GM18508 (cell line): ENCODE measurements at regions not wholly inside any gene's neighbourhood (a gene's known extent, or its start where the extent isn't known, plus 50 kb on each side); places are given as distances from the start of the nearest gene placed in this dataset.
"Not testable (repeated sequence)": the region's sequence is repeated elsewhere in the genome, so short reads cannot be mapped to it uniquely, and the experiment has no call there.

Experiments
- ATAC-seq: cut with Tn5 transposase; IDR thresholded peaks from one replicate; pipeline ENCODE4 v1.9.1; 2021; ENCODE audit warnings: moderate number of reproducible peaks; ENCODE audit not compliant: insufficient read depth, unreplicated experiment

GRCh38 chr2:48209214-48209885 lies 105.1 kb upstream of the FOXN2 start:
- no peak for ATAC-seq

GRCh38 chr2:48210189-48210588 lies 104.3 kb upstream of the FOXN2 start:
- no peak for ATAC-seq

GRCh38 chr2:48213646-48214045 lies 100.8 kb upstream of the FOXN2 start:
- no peak for ATAC-seq

GRCh38 chr2:48218169-48218568 lies 96.3 kb upstream of the FOXN2 start:
- ATAC-seq, result no peak

GRCh38 chr2:48219234-48219554 lies 95.3 kb upstream of the FOXN2 start:
- ATAC-seq, result no peak

GRCh38 chr2:48219555-48220436 lies 94.7 kb upstream of the FOXN2 start:
- ATAC-seq, result no peak

GRCh38 chr2:48220501-48220900 lies 94.0 kb upstream of the FOXN2 start:
- no peak for ATAC-seq

GRCh38 chr2:48221846-48222516 lies 92.5 kb upstream of the FOXN2 start:
- no peak for ATAC-seq

- ATAC-seq, result peak; percentile 55
These were observed 86.7 kb upstream of the FOXN2 start for GRCh38 chr2:48227617-48228344.

GRCh38 chr2:48228345-48228684 lies 86.2 kb upstream of the FOXN2 start:
- no peak for ATAC-seq

GRCh38 chr2:48229063-48229462 lies 85.4 kb upstream of the FOXN2 start:
- no peak for ATAC-seq

- ATAC-seq, result no peak
These were observed 83.6 kb upstream of the FOXN2 start for GRCh38 chr2:48230834-48231233.

- ATAC-seq, result no peak
These were observed 82.1 kb upstream of the FOXN2 start for GRCh38 chr2:48232351-48232750.

- no peak for ATAC-seq
These were observed 81.5 kb upstream of the FOXN2 start for GRCh38 chr2:48233005-48233404.

GRCh38 chr2:48233824-48234223 lies 80.7 kb upstream of the FOXN2 start:
- ATAC-seq, result not testable (repeated sequence)

GRCh38 chr2:48235076-48235475 lies 79.4 kb upstream of the FOXN2 start:
- no peak for ATAC-seq

GRCh38 chr2:48238381-48238780 lies 76.1 kb upstream of the FOXN2 start:
- no peak for ATAC-seq

- ATAC-seq, result no peak
These were observed 73.6 kb upstream of the FOXN2 start for GRCh38 chr2:48240912-48241311.

GRCh38 chr2:48247206-48247605 lies 67.3 kb upstream of the FOXN2 start:
- no peak for ATAC-seq

- peak; percentile 85 for ATAC-seq
These were observed 66.1 kb upstream of the FOXN2 start for GRCh38 chr2:48248251-48248933.
